Fibroblast of gingiva (primary cell): ENCODE measurements at regions not wholly inside any gene's neighbourhood (a gene's known extent, or its start where the extent isn't known, plus 50 kb on each side); places are given as distances from the start of the nearest gene placed in this dataset.

ENCODE experiments used
- DNase-seq: peaks from one replicate; pipeline ENCODE4 v3.0.0-alpha.2; 2011; ENCODE audit warnings: low read depth

DNA sequence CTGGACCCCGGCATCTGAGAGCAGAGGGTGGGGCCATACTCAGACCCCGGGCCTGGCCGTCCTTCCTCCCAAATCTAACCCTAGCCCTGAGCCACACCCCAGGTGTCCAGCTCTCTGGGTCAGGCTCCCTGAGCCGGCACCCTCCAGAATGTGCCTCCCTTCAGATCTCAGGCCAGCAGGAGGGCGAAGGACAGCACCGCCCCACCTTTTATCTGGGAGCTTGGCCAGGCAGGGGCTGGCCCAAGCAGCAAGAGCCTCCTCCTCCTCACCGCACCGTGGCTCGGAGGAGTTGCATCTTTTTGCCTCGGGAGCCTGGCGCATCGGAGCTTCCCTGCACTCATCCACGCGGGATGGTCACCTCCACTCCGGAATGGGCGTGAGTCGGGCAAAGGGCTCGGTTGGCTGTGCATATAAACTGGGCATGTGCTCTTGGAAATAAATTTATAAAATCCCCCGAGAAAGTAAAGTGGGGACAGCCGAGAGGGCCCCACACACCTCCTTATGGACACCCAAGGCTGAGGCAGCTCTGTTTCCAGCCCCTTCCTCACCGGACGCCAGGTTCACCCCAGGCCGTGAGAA lies 69.1 kb upstream of the CTDP1 start:
- DNase-seq: no peak

DNA sequence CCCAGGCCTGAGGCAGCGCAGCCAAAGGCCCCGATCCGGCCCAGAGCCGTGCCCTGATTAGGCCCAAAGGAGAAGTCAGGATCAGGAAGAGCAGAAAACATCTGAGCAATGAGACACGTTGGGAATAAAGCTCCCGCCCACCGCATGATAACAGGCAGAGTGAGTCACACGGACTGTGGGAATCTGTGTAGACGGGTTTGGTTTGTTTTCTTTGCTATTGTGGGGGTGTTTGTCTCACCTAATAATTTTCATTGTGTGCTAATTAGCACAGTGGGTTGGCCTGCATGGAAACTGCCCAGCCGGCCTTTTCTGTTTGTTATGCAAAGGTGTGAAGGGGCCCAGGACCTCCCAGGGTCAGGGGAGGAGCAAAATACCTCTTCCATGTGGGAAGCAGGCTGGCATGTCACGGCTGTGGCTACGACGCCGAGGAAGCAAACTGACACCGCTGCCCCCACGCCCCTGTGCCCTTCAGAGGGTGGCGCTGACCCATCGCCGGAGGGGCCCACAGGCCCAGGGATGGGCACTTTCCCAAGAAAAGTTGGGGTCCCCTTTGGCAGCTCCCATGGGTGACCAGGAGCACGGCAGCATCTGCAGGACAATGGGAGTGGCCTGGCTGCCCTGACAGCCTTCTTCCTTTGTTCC lies 68.4 kb upstream of the CTDP1 start:
- DNase-seq: no peak

DNA sequence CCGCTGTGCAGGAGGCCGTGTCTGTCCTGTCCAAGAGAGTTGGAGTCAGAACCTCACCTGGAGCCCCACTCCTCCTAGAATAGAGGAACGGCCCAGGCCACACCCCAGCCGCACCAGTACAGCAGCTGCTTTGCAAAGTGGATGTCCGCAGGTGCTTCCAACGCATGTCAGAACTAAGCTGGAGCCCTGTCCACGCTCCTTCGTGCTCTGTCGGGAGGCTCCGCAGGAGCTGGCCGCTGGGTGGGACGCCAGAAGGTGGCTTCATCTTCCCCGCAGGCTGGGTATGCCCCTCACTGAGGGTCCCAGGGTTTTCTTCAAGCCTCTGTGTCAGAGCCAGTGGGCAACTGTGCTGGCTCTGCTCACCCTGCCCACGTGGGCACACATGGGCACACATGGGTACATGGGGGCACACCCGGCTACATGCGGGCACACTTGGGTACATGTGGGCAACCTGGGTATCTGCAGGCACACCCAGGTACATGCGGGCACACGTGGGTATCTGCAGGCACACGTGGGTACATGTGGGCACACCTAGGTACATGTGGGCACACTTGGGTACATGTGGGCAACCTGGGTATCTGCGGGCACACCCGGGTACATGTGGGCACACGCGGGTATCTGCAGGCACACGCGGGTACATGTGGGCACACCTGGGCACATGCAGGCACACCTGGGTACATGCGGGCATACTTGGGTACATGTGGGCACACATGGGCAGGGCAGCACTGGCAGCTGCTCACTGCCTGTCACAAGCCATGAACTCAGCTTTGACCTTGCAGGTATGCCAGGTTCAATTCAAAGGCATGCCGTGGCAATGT lies 67.1 kb upstream of the CTDP1 start:
- no peak for DNase-seq

DNA sequence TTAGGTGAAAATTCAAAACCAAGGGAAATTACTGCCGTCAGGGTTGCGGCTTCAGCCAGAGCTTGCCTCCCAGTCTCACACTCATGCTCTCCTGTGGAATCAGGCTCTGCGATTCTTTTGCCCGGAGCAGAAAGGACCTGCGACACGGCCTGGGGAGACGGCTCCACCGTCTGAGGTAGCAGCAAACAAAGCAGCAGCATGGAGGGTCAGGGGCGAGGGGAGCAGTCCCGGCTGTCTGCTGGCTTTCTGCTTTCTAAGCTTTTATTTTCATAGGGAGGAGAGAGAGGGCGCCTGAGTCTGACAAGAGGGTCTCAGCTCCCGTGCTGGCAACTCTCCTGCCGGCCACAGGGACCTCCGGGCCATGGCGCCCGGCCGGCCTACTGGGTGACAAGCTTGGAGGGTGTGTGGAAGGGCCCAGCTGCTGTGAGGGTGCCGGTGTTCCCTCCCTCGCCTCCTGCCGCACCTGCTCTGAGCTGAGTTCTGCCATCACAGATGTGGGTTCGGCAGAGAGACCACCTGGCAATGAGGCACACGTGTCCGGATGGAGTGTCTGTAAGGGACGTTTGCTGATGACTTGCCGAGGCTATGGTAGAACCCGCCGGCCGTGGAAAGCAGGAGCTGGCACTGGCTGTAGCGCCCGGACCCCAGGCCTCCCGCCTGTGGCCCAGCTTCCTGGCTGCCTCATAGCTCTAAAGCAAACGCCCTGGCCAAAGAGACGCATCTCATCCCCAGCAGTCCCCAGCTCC lies 66.2 kb upstream of the CTDP1 start:
- no peak for DNase-seq

DNA sequence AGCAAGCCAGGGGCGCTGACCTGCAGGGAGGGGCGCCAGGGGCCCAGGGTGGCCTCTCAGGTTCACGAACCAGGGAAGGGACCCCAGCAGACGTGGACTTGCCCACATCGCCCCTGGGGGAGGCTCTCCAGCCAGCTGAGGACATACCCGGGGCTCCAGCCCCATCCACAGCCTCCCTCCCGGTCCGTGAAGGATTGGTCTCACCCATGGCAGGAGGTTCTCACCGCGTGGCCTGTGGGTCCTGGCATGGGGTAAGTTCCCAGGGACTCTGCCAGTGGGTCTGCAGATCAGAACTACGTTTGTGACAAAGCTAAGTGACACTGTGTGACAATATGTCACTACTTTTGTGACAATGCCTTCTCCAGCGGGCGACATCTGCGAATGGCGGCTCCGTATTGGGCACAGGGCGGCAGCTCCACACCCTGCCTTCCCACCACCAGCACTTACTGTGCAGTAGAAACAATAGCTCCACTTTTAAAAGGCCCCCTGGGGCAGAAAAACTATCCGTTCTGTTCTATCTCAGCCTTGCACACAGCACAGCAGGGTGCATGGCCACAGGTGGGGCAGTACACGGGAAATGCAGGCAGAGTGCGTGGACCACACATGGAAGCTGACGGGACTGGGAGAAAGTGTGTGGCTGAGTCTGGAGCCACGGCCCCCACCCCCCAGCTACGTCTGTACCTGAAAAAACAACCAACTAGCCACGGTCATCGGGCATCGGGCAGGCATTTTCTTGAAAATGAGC lies 65.2 kb upstream of the CTDP1 start:
- DNase-seq: no peak

DNA sequence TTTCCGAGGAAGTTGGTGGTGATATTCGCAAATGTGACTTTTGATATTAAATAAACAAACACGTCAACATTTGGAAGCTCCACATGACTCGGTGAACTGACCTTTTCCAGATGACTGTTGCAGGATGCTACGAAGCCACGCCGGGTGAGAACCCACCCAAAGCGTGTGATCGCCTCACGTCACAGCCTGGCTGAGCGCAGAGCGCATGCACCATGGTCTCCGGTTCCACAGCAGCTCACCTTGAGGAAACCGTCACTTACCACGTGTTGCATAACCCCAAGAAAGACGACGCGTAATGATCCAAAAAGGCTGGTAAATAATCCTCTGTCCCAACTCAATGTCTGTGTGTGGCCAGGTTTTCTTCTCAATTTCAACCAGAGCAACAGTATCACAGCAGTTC lies 64.5 kb upstream of the CTDP1 start:
- DNase-seq: no peak

DNA sequence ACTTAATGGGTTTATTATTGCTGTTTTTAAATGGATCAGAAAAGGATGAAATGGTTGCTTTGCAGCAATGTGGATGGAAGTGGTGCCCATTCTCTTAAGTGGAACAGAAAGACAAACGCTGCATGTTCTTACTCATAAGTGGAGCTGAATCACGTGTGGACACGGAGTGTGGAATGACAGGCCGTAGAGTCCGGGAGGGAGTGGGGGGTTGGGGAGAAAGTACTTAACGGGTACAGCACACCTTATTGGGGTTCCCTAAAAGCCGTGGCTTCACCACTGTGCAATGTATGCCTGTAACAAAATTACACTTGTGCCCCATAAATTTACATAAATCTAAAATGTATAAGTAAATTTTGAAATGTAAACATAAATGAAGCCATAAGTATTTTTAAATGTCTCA lies 64.0 kb upstream of the CTDP1 start:
- DNase-seq: no peak

DNA sequence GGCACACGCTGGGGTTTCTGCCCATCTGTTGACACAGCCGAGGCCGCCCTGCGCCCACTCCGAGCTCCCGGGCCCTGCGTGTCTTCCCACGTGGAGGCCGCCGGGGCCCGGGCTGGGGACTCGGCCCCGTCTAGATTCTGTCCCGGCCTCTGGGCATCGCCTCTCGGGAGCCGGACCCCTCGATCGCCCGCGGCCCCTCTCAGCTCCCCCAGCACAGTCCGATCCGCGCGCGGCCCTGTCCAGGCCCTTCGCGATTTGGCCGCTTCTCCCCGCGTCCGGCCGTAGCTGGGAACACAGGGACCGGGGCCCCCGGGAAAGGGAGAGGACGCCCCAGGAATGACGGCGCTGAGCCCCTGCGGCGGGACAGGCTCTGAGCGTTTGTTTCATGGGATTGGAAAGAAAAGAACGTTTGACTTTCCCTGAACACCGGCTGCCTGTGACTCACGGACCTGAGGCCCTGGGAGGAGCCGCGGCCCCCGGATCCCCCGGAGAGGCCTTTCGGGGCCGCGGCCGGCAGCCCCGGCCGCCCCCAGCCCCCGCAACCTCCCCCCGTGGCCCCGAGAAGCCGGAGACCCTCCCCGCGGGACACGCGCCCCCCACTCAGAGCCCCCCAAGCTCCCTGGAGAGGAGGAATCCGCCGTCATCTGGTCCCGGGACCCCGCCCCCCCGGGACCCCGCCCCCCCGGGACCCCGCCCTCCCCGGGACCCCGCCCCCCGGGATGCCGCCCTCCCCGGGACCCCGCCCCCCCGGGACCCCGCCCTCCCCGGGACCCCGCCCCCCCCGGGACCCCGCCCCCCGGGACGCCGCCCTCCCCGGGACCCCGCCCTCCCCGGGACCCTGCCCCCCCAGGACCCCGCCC lies 62.7 kb upstream of the CTDP1 start:
- no peak for DNase-seq

DNA sequence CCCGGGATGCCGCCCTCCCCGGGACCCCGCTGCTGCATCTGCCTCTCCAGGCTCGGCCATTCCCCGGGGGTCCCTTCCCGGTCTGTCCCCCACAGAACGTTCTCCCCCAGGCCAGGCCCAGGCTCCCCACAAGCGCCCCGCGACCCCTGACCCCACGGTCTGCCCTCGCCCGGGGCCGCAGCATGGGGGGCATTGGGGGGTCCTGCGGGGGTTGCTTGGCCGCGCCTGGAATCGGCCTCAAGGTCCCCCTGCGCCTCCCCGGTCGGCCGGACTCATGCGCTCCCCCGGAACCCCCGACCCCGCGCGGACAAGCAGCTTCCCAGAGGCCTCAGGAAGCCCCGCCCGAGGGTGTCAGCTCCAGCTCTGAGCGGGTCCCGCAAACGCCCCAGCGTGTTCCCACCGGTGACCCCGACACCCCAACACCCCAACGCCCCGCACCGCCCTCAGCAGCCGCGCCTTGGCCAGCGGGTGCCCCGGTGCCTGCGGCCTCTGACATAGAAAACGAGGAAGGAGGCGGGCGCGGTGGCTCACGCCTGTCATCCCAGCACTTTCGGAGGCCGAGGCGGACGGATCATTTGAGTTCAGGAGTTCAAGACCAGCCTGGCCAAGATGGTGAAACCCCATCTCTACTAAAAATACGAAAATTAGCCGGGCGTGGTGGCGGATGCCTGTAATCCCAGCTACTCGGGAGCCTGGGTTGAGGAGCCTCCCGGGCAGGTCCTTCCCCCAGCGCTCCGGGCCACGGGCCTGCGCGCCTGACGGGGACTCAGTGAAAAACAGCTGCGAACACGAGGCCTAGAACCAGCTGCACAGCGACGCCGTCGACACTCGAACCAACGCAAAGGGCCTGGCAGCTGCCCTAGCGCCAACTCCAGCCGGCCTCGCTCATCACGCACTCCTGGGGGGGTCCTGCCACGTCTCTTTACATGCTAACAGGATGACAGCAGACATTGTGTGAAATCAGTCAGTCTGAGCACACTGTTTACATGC lies 61.8 kb upstream of the CTDP1 start:
- no peak for DNase-seq

DNA sequence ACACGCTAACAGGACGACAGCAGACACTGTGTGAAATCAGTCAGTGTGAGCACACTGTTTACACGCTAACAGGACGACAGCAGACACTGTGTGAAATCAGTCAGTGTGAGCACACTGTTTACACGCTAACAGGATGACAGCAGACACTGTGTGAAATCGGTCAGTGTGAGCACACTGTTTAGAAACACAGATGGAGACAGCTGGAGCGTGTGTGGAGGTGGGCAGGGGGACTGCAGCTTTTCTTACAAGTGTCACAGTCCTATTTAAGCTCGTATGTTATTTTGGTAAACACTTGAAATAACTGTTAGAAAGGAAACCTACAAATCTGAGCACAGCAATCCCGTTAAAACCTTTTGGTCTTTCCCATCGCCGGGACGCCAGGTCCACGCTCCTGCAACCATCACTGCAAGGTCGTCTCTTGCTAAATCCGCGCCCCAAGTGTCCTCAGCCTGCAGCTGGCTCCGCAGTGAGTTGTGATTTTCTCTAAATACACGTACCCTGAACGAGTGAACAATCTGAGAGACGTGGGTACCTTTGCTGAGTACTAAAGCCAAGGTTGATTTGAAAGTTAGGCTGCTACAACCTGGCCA lies 58.9 kb upstream of the CTDP1 start:
- no peak for DNase-seq

DNA sequence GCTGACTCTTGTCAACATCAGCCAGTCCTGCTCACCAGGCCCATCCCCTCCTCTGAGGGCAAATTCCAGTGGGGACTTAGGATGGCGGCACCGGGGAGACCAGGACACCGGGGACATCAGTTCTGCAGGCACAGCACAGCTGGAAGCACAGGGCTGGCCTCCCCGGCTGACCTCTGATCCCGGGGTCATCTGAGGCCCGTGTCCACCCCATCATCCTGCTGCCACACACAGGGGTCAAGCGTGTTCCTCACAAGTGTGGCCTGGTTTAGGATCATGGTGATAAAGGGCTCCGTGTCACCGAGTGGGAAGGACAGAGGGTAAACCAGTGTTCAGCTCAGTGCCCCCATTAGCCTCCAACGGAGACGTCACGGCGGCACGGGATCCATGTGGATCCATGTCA lies 58.1 kb upstream of the CTDP1 start:
- no peak for DNase-seq

DNA sequence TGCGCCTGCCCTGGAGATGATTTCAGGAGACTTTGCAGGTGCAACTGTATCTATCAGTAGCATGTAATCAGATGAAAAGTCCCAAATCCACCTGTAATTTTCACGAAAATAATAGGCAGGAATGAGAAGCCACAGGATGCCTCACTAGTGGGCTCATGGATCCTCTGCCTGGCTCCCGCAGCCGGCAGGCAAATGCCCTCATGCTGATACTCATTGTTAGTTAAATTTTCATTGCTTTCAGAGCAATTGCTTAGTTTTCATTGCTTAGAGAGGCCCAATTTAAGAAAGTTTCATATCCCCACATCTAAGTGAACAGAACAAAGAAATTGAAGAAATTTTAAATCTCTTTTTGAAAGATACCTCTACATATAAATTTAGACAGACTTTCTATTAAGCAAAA lies 57.6 kb upstream of the CTDP1 start:
- DNase-seq: no peak

DNA sequence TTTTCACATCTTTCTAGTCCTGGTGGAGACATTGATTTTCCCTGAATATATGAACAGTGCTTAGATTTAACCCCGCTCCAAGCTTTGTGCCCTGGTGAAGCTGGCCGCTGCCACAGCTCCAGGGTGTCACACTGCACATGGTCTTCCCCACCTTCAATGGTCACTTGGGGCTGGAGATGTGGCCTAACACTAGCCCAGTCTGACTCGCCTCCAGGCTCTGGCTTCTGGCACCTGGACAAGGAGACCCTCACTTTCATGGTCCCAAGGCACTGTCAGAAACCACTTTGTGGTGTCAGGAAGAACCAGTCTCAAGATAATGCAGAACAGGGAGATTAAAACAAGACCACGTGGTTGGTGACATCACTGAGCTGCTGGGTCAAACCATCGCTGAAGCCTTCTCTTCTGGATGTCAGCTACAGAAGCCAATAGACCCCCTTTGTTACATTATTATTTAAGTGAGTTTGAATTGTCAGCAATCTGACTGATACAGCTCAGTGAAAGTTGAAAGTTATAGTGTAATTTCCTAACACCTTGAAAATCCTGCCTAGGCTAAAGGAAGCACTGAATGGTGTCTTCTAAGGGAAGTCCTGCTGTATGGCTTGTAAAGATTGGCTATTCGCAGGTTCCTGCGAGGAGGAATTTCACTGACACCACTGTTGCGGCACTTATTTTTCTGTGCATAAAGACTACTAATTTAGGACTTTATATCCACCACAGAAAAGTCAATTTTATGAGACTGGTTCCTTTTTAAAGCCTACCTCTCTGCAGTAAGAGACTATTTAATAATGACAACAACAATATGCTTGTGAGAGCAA lies 55.0 kb upstream of the CTDP1 start:
- no peak for DNase-seq

DNA sequence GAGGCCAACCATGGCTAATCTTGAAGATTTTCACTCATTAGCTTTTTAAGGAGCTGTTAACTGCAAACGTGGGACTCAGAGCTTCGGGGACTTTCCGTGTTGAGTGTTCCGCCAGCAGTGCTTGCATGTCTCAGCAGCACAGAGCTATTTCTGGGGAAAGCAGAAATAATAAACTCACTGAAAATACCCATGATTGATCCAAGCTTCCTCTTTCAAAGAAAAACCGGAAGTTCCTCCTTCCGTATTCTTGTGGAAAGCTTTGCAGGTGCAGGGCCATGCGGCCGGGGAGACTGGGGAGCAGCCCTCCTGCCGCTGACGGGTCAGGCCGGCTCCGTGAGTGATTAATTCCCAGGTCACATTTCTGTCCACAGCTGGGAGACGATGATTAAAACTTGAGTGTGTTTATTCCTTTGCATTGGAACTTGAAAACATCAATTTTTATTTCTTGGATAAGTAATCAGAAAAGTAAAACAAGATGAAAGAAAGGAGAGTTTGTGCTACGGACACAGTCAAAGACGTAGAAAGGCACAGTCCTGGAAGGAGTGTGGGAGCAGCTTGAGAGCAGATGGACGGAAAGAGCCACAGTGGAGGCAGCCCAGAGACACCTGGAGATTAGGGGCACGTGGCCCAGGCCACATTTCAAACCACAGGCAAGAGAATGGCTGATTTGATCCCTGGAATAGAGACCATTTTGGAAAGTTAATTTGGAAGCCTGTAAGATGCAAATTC lies 54.2 kb upstream of the CTDP1 start:
- no peak for DNase-seq

DNA sequence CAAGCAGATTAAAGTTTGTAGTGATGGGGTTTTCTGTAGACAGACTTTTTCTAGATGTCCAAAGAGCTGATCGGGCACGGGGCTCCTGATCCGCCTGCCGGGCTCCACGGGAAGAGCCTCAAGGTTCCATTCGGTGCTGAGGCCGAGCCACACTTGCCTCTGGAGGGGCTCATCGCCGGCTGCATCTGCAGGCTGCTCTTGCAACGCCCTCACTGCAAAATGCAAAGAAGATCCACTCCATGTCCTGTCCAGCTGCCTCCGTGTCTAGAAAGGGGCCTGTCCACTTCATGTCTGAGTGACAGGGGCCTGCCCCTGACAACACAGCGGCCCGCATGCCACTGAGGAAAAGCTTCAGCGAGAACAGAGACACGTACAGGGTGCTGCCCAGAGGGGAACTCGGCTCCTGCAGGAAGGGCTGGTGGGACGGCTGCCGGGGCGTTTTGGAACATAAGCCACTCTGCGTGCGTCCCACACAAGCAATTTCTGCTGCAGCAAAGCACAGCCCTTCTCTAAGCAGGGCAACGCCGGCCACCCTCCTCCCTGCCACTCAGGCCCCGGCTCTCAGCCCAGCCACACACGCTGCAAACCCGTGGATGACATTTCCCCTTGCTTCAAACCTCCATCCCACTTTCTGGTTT lies 53.6 kb upstream of the CTDP1 start:
- no peak for DNase-seq

DNA sequence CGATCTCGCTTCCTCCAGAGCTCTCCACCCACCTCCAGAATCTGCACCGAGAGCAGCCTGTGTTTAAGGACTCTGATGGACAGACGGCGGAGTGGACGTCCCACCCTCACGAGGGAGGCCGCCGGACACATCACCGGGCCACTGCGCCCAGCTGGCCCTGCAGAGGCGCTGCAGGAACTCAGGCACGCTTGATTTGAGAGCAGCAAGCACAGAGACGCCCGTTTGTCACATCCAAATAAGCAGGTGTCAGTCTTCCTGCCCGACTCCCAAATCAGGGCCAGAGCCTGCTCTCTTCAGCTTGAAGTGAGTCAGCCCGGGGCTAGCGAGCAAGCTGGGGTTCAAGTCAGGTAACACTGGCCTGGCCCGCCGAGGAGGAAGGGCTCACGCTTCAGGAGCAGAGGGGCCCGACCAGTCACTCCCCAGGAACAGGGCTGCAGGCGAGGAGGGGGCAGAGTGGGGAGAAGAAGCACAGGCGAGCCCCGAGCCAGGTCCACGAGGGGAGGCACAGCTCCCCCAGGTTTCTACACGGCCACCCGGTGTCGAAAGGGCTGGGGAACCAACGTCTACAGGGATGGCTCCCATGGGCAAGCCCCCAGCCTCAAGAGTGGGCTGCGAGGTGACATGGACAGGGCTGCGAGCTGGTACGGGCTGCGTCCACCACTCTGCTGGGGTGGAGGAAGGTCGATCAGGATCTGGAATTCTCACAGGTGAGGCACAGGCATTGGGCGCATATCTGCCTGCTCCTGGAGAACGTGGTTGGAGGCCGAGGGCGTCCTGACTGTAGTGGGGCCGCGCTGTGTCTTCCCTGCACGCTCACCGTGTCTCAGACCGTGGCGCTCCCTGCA lies 52.5 kb upstream of the CTDP1 start:
- no peak for DNase-seq
